GM12878 (cell line): ENCODE measurements at regions not wholly inside any gene's neighbourhood (a gene's known extent, or its start where the extent isn't known, plus 50 kb on each side); places are given as distances from the start of the nearest gene placed in this dataset.

ENCODE experiments used
- BCLAF1 ChIP-seq: fragments of 450-650 bp; IDR thresholded peaks from 2 replicates; pipeline ENCODE4 v1.6.1; 2017; ENCODE audit warnings: antibody characterized with exemption, mild to moderate bottlenecking, moderate library complexity
- BHLHE40 ChIP-seq, 2 experiments: fragments of 450-650 bp in 1 of 2; IDR thresholded peaks; 2 replicates each; pipeline ENCODE4 v1.6.1; 2011 to 2017; ENCODE audit warnings: low read depth in 2 of 2, borderline replicate concordance in 1 of 2, improper control_type of control experiment in 1 of 2, low read length in 1 of 2, mild to moderate bottlenecking in 1 of 2
- BRCA1 ChIP-seq: IDR thresholded peaks from 2 replicates; pipeline ENCODE4 v1.6.1; 2011; ENCODE audit warnings: low read depth, low read length, improper control_type of control experiment
- CREB1 ChIP-seq: IDR thresholded peaks from 2 replicates; pipeline ENCODE4 v1.6.1; 2012; ENCODE audit warnings: low read depth, mild to moderate bottlenecking, inconsistent platforms
- CTCF ChIP-seq, 3 experiments: IDR thresholded peaks in 2 of 3; conservative IDR thresholded peaks in 1 of 3; 2 replicates each; pipeline ENCODE4 v1.5.1; 2011; ENCODE audit warnings: low read depth in 3 of 3, low read length in 3 of 3, mild to moderate bottlenecking in 3 of 3, control low read depth in 2 of 3, moderate library complexity in 2 of 3, inconsistent platforms in 1 of 3, mixed read lengths in 1 of 3; ENCODE audit not compliant: control insufficient read depth in 2 of 3, insufficient read depth in 1 of 3; ENCODE audit errors: extremely low read depth in 1 of 3
- EZH2 ChIP-seq: IDR thresholded peaks from 2 replicates; pipeline ENCODE4 v1.6.1; 2012; ENCODE audit warnings: low read depth, mild to moderate bottlenecking, control low read depth, inconsistent platforms, low read length, borderline replicate concordance; ENCODE audit not compliant: control insufficient read depth
- HDAC6 ChIP-seq: fragments of 200-600 bp; sonication (generic); IDR thresholded peaks from one replicate; pipeline ENCODE4 v1.8.0; 2017; ENCODE audit warnings: antibody characterized with exemption; ENCODE audit not compliant: unreplicated experiment
- NR2F1 ChIP-seq: fragments of 450-650 bp; conservative IDR thresholded peaks from 2 replicates; pipeline ENCODE4 v1.6.1; 2017; ENCODE audit warnings: mild to moderate bottlenecking
- POLR2AphosphoS5 ChIP-seq: IDR thresholded peaks from 2 replicates; pipeline ENCODE4 v1.6.1; 2011; ENCODE audit warnings: mild to moderate bottlenecking, low read length, inconsistent platforms
- RFX5 ChIP-seq: IDR thresholded peaks from 2 replicates; pipeline ENCODE4 v1.6.1; 2011; ENCODE audit warnings: low read depth, low read length, improper control_type of control experiment
- SMC3 ChIP-seq: IDR thresholded peaks from 2 replicates; pipeline ENCODE4 v1.6.1; 2011; ENCODE audit warnings: low read length, improper control_type of control experiment, borderline replicate concordance
- TAF1 ChIP-seq: IDR thresholded peaks from 2 replicates; pipeline ENCODE4 v1.6.1; 2011; ENCODE audit warnings: mild to moderate bottlenecking, low read depth, low read length, borderline replicate concordance
- ZBTB33 ChIP-seq: fragments of 450-650 bp; IDR thresholded peaks from 2 replicates; pipeline ENCODE4 v1.6.1; 2017; ENCODE audit warnings: mild to moderate bottlenecking
- ZNF24 ChIP-seq: fragments of 450-650 bp; IDR thresholded peaks from 2 replicates; pipeline ENCODE4 v1.6.1; 2017; ENCODE audit warnings: antibody characterized with exemption, mild to moderate bottlenecking

GRCh38 chr15:95970326-95970725 lies 360.2 kb upstream of the NR2F2 start:
- TF ChIP-seq BHLHE40 (IDR thresholded peaks at IDR 0.05; ENCODE audit: borderline replicate concordance in 1 of 2, low read depth in 2 of 2, low read length in 1 of 2) (peak in 1 of 2 experiments; percentile 4; a peak in 1 of 4 replicates), CTCF (IDR thresholded peaks at IDR 0.05 in 2 of 3, conservative IDR thresholded peaks at IDR 0.05 in 1 of 3; ENCODE audit: control insufficient read depth in 2 of 3, extremely low read depth in 1 of 3, insufficient read depth in 1 of 3, low read depth in 3 of 3, low read length in 3 of 3) (no peak), ZNF24 (no peak), NR2F1 (no peak), POLR2AphosphoS5 (no peak), RFX5 (no peak), TAF1 (no peak), HDAC6 (no peak), BCLAF1 (no peak), EZH2 (no peak), CREB1 (no peak), SMC3 (no peak), BRCA1 (no peak), ZBTB33 (no peak)
